SK-N-SH treated with all-trans-retinoic acid at 6 μM for 48 hours (cell line): ENCODE measurements at regions not wholly inside any gene's neighbourhood (a gene's known extent, or its start where the extent isn't known, plus 50 kb on each side); places are given as distances from the start of the nearest gene placed in this dataset.
"Not testable (repeated sequence)": the region's sequence is repeated elsewhere in the genome, so short reads cannot be mapped to it uniquely, and the experiment has no call there.

Experiments used
- ATAC-seq: fragments of 200-7000 bp; cut with Tn5 transposase; 3 replicates; pipeline ENCODE4 v1.9.1; 2020; ENCODE audit warnings: mild to moderate bottlenecking, moderate library complexity
- ARNTL ChIP-seq: fragments of 450-650 bp; formaldehyde crosslinking; IDR thresholded peaks from 2 replicates; pipeline ENCODE4 v1.5.0; 2020; ENCODE audit warnings: low read depth, mild to moderate bottlenecking, moderate library complexity, borderline replicate concordance
- BACH2 ChIP-seq: fragments of 250-450 bp; sonication (Bioruptor Pico); IDR thresholded peaks from 2 replicates; pipeline ENCODE4 v1.9.0; 2021; ENCODE audit warnings: mild to moderate bottlenecking, borderline replicate concordance
- CREB5 ChIP-seq: fragments of 250-450 bp; sonication (Bioruptor Pico); IDR thresholded peaks from 2 replicates; pipeline ENCODE4 v1.5.1; 2020; ENCODE audit warnings: low read depth, mild to moderate bottlenecking, moderate library complexity
- CSDC2 ChIP-seq: fragments of 250-450 bp; sonication (Bioruptor Pico); IDR thresholded peaks from 2 replicates; pipeline ENCODE4 v1.5.0; 2020; ENCODE audit warnings: mild to moderate bottlenecking, moderate library complexity
- CSRNP3 ChIP-seq: fragments of 250-450 bp; sonication (Bioruptor Pico); IDR thresholded peaks from 2 replicates; pipeline ENCODE4 v1.5.1; 2021; ENCODE audit warnings: mild to moderate bottlenecking, moderate library complexity
- ESRRG ChIP-seq: fragments of 250-450 bp; sonication (Bioruptor Pico); IDR thresholded peaks from 2 replicates; pipeline ENCODE4 v1.6.1; 2021; ENCODE audit warnings: mild to moderate bottlenecking
- GLIS3 ChIP-seq: fragments of 250-450 bp; sonication (Bioruptor Pico); IDR thresholded peaks from 2 replicates; pipeline ENCODE4 v1.5.0; 2020; ENCODE audit warnings: mild to moderate bottlenecking, moderate library complexity
- ISL1 ChIP-seq: fragments of 250-450 bp; sonication (Bioruptor Pico); IDR thresholded peaks from 2 replicates; pipeline ENCODE4 v2.1.2; 2022; ENCODE audit warnings: mild to moderate bottlenecking, moderate library complexity
- OSR1 ChIP-seq: fragments of 250-450 bp; sonication (Bioruptor Pico); IDR thresholded peaks from 2 replicates; pipeline ENCODE4 v1.8.0; 2022; ENCODE audit warnings: moderate library complexity, mild to moderate bottlenecking, inconsistent platforms
- POU6F1 ChIP-seq: fragments of 250-450 bp; sonication (Bioruptor Pico); IDR thresholded peaks from 2 replicates; pipeline ENCODE4 v1.8.0; 2021; ENCODE audit warnings: low read depth, mild to moderate bottlenecking, moderate library complexity, borderline replicate concordance
- RARB ChIP-seq: fragments of 250-450 bp; sonication (Bioruptor Pico); IDR thresholded peaks from 2 replicates; pipeline ENCODE4 v1.8.0; 2021; ENCODE audit warnings: mild to moderate bottlenecking, moderate library complexity
- SNAI2 ChIP-seq: fragments of 250-450 bp; sonication (Bioruptor Pico); IDR thresholded peaks from 2 replicates; pipeline ENCODE4 v1.5.0; 2020; ENCODE audit warnings: mild to moderate bottlenecking, moderate library complexity
- TCF4 ChIP-seq: fragments of 250-450 bp; sonication (Bioruptor Pico); IDR thresholded peaks from 2 replicates; pipeline ENCODE4 v1.8.0; 2021; ENCODE audit warnings: mild to moderate bottlenecking, moderate library complexity, borderline replicate concordance
- TOX ChIP-seq: fragments of 250-450 bp; sonication (Bioruptor Pico); IDR thresholded peaks from 2 replicates; pipeline ENCODE4 v1.8.0; 2021; ENCODE audit warnings: mild to moderate bottlenecking, moderate library complexity, borderline replicate concordance
- ZC3H10 ChIP-seq: fragments of 250-450 bp; sonication (Bioruptor Pico); IDR thresholded peaks from 2 replicates; pipeline ENCODE4 v1.5.1; 2021; ENCODE audit warnings: mild to moderate bottlenecking, moderate library complexity
- ZFP30 ChIP-seq: fragments of 450-650 bp; formaldehyde crosslinking; IDR thresholded peaks from 2 replicates; pipeline ENCODE4 v1.5.0; 2022; ENCODE audit warnings: mild to moderate bottlenecking, moderate library complexity
- ZNF70 ChIP-seq: fragments of 450-650 bp; formaldehyde crosslinking; IDR thresholded peaks from 2 replicates; pipeline ENCODE4 v1.5.0; 2020; ENCODE audit warnings: mild to moderate bottlenecking, moderate library complexity
- ZNF8 ChIP-seq: fragments of 450-650 bp; formaldehyde crosslinking; IDR thresholded peaks from 2 replicates; pipeline ENCODE4 v1.5.0; 2020; ENCODE audit warnings: mild to moderate bottlenecking, moderate library complexity
- TF ChIP-seq, protein P1 (sequence below): fragments of 250-450 bp; sonication (Bioruptor Pico); IDR thresholded peaks from 2 replicates; pipeline ENCODE4 v1.5.0; 2020; ENCODE audit warnings: mild to moderate bottlenecking, moderate library complexity
- TF ChIP-seq, protein P2 (sequence below): fragments of 250-450 bp; sonication (Bioruptor Pico); IDR thresholded peaks from 2 replicates; pipeline ENCODE4 v1.8.0; 2020; ENCODE audit warnings: mild to moderate bottlenecking, moderate library complexity, borderline replicate concordance

GRCh38 chr4:181838253-181838652 lies 404.9 kb upstream of the TENM3 start:
- no peak for ATAC-seq
- TF ChIP-seq ZC3H10 (CRISPR knock-in tag), result no peak
- no peak for TF ChIP-seq SNAI2 (CRISPR knock-in tag)
- TF ChIP-seq ZNF70 (CRISPR knock-in tag), result no peak
- TF ChIP-seq, protein P1, sequence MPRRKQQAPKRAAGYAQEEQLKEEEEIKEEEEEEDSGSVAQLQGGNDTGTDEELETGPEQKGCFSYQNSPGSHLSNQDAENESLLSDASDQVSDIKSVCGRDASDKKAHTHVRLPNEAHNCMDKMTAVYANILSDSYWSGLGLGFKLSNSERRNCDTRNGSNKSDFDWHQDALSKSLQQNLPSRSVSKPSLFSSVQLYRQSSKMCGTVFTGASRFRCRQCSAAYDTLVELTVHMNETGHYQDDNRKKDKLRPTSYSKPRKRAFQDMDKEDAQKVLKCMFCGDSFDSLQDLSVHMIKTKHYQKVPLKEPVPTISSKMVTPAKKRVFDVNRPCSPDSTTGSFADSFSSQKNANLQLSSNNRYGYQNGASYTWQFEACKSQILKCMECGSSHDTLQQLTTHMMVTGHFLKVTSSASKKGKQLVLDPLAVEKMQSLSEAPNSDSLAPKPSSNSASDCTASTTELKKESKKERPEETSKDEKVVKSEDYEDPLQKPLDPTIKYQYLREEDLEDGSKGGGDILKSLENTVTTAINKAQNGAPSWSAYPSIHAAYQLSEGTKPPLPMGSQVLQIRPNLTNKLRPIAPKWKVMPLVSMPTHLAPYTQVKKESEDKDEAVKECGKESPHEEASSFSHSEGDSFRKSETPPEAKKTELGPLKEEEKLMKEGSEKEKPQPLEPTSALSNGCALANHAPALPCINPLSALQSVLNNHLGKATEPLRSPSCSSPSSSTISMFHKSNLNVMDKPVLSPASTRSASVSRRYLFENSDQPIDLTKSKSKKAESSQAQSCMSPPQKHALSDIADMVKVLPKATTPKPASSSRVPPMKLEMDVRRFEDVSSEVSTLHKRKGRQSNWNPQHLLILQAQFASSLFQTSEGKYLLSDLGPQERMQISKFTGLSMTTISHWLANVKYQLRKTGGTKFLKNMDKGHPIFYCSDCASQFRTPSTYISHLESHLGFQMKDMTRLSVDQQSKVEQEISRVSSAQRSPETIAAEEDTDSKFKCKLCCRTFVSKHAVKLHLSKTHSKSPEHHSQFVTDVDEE, result no peak
- TF ChIP-seq ZNF8 (CRISPR knock-in tag), result no peak
- no peak for TF ChIP-seq BACH2 (CRISPR knock-in tag)
- TF ChIP-seq, protein P2, sequence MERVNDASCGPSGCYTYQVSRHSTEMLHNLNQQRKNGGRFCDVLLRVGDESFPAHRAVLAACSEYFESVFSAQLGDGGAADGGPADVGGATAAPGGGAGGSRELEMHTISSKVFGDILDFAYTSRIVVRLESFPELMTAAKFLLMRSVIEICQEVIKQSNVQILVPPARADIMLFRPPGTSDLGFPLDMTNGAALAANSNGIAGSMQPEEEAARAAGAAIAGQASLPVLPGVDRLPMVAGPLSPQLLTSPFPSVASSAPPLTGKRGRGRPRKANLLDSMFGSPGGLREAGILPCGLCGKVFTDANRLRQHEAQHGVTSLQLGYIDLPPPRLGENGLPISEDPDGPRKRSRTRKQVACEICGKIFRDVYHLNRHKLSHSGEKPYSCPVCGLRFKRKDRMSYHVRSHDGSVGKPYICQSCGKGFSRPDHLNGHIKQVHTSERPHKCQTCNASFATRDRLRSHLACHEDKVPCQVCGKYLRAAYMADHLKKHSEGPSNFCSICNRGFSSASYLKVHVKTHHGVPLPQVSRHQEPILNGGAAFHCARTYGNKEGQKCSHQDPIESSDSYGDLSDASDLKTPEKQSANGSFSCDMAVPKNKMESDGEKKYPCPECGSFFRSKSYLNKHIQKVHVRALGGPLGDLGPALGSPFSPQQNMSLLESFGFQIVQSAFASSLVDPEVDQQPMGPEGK, result no peak
- TF ChIP-seq POU6F1 (CRISPR knock-in tag), result no peak
- no peak for TF ChIP-seq ISL1
- TF ChIP-seq CSDC2 (CRISPR knock-in tag), result no peak
- TF ChIP-seq OSR1, result no peak
- no peak for TF ChIP-seq GLIS3 (CRISPR knock-in tag)

DNA sequence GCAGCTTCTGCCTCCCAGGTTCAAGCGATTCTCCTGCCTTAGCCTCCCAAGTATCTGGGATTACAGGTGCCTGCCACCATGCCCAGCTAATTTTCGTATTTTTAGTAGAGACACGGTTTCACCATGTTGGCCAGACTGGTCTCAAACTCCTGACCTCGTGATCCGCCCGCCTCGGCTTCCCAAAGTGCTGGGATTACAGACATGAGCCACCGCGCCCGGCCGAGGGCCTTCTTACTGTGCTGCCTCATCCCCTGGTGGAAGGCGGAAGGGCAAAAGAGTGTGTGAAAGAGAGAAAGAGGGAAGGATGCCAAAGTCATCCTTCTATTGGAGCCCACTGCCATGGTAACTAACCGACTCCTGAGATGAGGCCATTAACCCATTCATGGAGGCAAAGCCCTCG lies 399.4 kb upstream of the TENM3 start:
- ATAC-seq, result not testable (repeated sequence)

DNA sequence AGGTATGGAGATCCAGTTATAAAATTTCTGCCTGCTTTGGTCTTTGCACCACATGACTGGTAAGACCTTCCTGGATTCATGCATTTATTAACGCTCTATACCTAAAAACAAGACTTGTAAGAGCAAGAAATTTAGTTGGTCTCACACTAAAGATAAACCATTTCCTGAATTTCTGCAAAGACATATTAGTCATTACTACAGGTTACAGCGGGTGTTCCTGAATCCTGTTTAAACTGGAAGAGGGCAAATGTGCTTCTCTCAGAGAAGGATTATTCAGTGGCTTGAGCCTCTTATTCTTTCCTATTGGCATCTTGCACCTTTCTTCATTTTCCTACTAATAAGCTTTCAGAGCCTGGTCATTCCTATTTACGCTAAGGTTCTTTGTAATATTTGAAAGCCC lies 397.6 kb upstream of the TENM3 start:
- no peak for ATAC-seq
- TF ChIP-seq GLIS3 (CRISPR knock-in tag), result no peak
- TF ChIP-seq RARB (CRISPR knock-in tag), result no peak
- TF ChIP-seq TCF4 (CRISPR knock-in tag), result no peak
- no peak for TF ChIP-seq CREB5 (CRISPR knock-in tag)
- no peak for TF ChIP-seq ESRRG
- TF ChIP-seq CSRNP3 (CRISPR knock-in tag), result no peak
- TF ChIP-seq ZNF8 (CRISPR knock-in tag), result no peak
- TF ChIP-seq ZC3H10 (CRISPR knock-in tag), result no peak
- TF ChIP-seq ISL1, result no peak
- no peak for TF ChIP-seq ZNF70 (CRISPR knock-in tag)
- TF ChIP-seq BACH2 (CRISPR knock-in tag), result no peak
- TF ChIP-seq ARNTL (CRISPR knock-in tag), result no peak
- TF ChIP-seq, protein P1, result no peak
- TF ChIP-seq ZFP30 (CRISPR knock-in tag), result no peak
- TF ChIP-seq OSR1, result no peak
- TF ChIP-seq TOX (CRISPR knock-in tag), result no peak
- TF ChIP-seq SNAI2 (CRISPR knock-in tag), result no peak
